ENCODE measurements at regions not wholly inside any gene's neighbourhood (a gene's known extent, or its start where the extent isn't known, plus 50 kb on each side); places are given as distances from the start of the nearest gene placed in this dataset.

DNA sequence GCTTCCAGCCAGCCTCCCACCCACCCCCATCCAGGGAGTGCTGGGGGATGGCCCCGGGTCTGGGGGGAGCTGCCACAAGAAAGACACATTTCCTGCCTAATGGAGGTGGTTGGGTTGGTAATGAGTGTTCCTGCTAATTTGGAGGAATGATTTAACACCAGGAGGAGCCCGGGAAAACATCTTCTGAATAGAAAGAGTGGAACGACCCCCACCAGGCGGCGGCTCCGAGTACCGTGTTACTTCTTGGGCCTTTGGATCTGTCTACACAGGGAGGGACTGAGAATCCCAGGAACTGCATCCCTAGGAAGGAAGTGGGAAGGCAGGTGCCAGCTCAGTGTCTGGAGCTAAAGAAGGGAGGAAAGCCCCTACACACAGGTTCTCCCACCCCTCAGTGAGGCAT, 64.6 kb downstream of the TSPAN17 start:
- no CpG with 5 or more reads among the region's 7 CpGs for WGBS (ENCODE audit: insufficient coverage, insufficient read length)
- Histone ChIP-seq H3K36me3 (ENCODE audit: control insufficient read depth, insufficient read depth, low read length) (no peaks in the 10 kb centered on the region), H3K4me1 (ENCODE audit: control insufficient read depth, insufficient read depth, low read length) (peaks cover 10% of the 10 kb centered on the region), H3K4me3 (ENCODE audit: low read length) (no peak overlapping the region), H3K27me3 (ENCODE audit: control insufficient read depth, insufficient read depth, low read length) (no peaks in the 10 kb centered on the region), H3K27ac (ENCODE audit: low read length) (no peak overlapping the region), H3K9me3 (ENCODE audit: control insufficient read depth, insufficient read depth, low read length) (no peaks in the 10 kb centered on the region)
- DNase-seq (ENCODE audit: low read depth, low spot score): no peak

GRCh38 chr5:176712546-176713304, 65.4 kb downstream of the TSPAN17 start:
- Histone ChIP-seq H3K4me3 (ENCODE audit: low read length) (no peak overlapping the region), H3K36me3 (ENCODE audit: control insufficient read depth, insufficient read depth, low read length) (no peaks in the 10 kb centered on the region), H3K27me3 (ENCODE audit: control insufficient read depth, insufficient read depth, low read length) (no peaks in the 10 kb centered on the region), H3K4me1 (ENCODE audit: control insufficient read depth, insufficient read depth, low read length) (peaks cover 10% of the 10 kb centered on the region), H3K27ac (ENCODE audit: low read length) (no peak overlapping the region), H3K9me3 (ENCODE audit: control insufficient read depth, insufficient read depth, low read length) (no peaks in the 10 kb centered on the region)
- WGBS (ENCODE audit: insufficient coverage, insufficient read length): no CpG with 5 or more reads among the region's 17 CpGs
- DNase-seq (ENCODE audit: low read depth, low spot score): no peak

DNA sequence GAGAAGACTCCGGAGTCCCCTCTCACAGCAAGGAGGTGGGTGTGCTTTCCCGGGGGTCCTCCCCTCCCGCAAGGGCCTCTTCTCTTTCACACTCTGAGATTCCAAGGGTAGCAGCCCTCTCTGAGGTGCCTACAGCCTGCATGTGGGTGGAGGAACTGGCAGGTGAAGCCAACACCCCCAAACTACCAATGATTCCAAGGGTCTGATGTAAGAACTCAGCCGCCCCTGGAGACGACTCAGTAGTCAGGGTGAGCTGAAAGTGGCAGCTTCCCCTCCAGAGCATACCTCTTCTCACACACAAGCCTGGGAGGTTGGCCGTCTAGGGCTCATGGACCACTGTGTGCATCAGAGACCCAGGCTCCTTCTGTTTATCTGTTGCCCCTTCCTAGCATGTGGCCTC, 66.1 kb downstream of the TSPAN17 start:
- no peaks in the 10 kb centered on the region for H3K27me3 ChIP-seq (ENCODE audit: control insufficient read depth, insufficient read depth, low read length)
- H3K36me3 ChIP-seq (ENCODE audit: control insufficient read depth, insufficient read depth, low read length): no peaks in the 10 kb centered on the region
- DNase-seq (ENCODE audit: low read depth, low spot score): no peak
- H3K4me1 ChIP-seq (ENCODE audit: control insufficient read depth, insufficient read depth, low read length): peaks cover 10% of the 10 kb centered on the region
- H3K27ac ChIP-seq (ENCODE audit: low read length): no peak overlapping the region
- no peaks in the 10 kb centered on the region for H3K9me3 ChIP-seq (ENCODE audit: control insufficient read depth, insufficient read depth, low read length)
- WGBS (ENCODE audit: insufficient coverage, insufficient read length): no CpG with 5 or more reads among the region's 6 CpGs
- H3K4me3 ChIP-seq (ENCODE audit: low read length): no peak overlapping the region

DNA sequence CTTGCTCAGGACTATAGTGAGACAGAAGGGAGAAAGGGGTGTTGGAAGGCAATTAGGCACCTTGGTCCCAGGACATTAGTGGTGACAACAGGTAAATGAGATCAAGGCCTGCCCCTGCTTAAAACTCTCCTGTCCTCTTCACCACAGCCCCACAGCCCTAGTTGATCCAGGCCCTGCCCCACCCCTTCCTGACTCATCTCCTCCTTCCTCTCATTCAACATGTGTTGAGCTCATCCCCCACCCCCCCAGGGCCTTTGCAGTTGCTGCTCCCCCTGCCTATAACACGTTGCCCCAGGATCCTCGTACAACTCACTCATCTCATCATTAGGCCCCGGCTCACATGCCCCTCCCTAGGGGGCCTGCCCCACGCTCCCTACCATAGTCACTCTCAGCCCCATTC, 66.8 kb downstream of the TSPAN17 start:
- no peaks in the 10 kb centered on the region for H3K9me3 ChIP-seq (ENCODE audit: control insufficient read depth, insufficient read depth, low read length)
- no peak overlapping the region for H3K27ac ChIP-seq (ENCODE audit: low read length)
- no peak for DNase-seq (ENCODE audit: low read depth, low spot score)
- H3K4me3 ChIP-seq (ENCODE audit: low read length): no peak overlapping the region
- WGBS (ENCODE audit: insufficient coverage, insufficient read length): no CpG with 5 or more reads among the region's 4 CpGs
- no peaks in the 10 kb centered on the region for H3K27me3 ChIP-seq (ENCODE audit: control insufficient read depth, insufficient read depth, low read length)
- H3K4me1 ChIP-seq (ENCODE audit: control insufficient read depth, insufficient read depth, low read length): peaks cover 10% of the 10 kb centered on the region
- no peaks in the 10 kb centered on the region for H3K36me3 ChIP-seq (ENCODE audit: control insufficient read depth, insufficient read depth, low read length)

GRCh38 chr5:176716320-176716719, 69.0 kb downstream of the TSPAN17 start:
- DNase-seq (ENCODE audit: low read depth, low spot score): no peak
- Histone ChIP-seq H3K4me1 (ENCODE audit: control insufficient read depth, insufficient read depth, low read length) (peaks cover 10% of the 10 kb centered on the region), H3K36me3 (ENCODE audit: control insufficient read depth, insufficient read depth, low read length) (no peaks in the 10 kb centered on the region), H3K27ac (ENCODE audit: low read length) (no peak overlapping the region), H3K27me3 (ENCODE audit: control insufficient read depth, insufficient read depth, low read length) (no peaks in the 10 kb centered on the region), H3K9me3 (ENCODE audit: control insufficient read depth, insufficient read depth, low read length) (no peaks in the 10 kb centered on the region), H3K4me3 (ENCODE audit: low read length) (no peak overlapping the region)
- no CpG with 5 or more reads among the region's 4 CpGs for WGBS (ENCODE audit: insufficient coverage, insufficient read length)

DNA sequence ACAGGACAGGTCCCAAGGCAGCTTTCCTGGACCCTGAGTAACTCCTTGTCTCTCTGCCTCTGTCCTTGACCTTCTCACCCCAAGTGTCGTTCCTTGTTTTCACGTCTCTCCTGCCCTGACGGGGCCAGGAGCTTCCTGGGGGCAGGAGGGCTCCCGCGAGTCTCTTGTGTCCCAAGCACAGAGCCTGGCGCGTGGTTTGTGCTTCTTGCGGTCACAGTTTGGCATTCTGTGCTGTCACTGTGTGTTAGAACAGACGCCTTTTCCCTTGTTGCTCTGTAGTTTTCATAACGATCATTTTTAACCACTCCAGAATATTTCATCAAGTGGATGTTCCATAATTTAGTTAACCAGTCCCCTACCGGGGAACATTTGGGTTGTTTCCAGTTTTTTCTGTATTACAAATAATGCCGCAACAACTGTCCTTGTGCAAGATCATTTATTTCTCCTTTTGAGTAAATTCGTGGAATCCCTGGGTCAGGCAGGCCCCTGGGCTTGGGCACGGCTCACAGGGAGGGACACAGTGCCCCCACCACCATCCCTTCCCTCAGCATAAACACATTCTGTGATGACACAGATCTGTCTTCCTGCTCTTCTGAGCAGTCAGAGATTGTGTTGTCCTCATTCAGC, 71.9 kb downstream of the TSPAN17 start:
- Histone ChIP-seq H3K9me3 (ENCODE audit: control insufficient read depth, insufficient read depth, low read length) (no peaks in the 10 kb centered on the region), H3K27ac (ENCODE audit: low read length) (no peak overlapping the region), H3K36me3 (ENCODE audit: control insufficient read depth, insufficient read depth, low read length) (no peaks in the 10 kb centered on the region), H3K4me1 (ENCODE audit: control insufficient read depth, insufficient read depth, low read length) (0 out of 2 replicates have a peak, but pooled peaks cover 1% of the 10 kb centered on the region), H3K27me3 (ENCODE audit: control insufficient read depth, insufficient read depth, low read length) (no peaks in the 10 kb centered on the region), H3K4me3 (ENCODE audit: low read length) (no peak overlapping the region)
- no CpG with 5 or more reads among the region's 14 CpGs for WGBS (ENCODE audit: insufficient coverage, insufficient read length)
- no peak for DNase-seq (ENCODE audit: low read depth, low spot score)

DNA sequence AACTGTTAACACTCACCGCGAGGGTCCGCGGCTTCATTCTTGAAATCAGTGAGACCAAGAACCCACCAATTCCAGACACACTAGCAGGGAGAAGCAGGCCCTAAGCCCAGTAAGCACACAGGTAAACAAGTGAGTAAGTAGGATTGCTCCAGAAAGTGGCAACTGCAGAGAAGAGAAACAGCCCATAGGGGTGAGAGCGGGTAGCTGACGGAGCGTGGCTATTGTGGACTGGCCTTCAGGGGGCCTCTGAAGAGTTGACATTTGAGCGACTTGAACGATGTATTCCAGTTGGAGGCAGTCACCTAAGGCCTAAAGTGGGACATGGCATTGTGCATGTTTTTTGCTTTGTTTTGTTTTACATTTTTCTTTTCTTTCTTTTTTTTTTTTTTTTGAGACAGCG, 74.2 kb downstream of the TSPAN17 start:
- Histone ChIP-seq H3K4me3 (ENCODE audit: low read length) (no peak overlapping the region), H3K36me3 (ENCODE audit: control insufficient read depth, insufficient read depth, low read length) (no peaks in the 10 kb centered on the region), H3K27me3 (ENCODE audit: control insufficient read depth, insufficient read depth, low read length) (no peaks in the 10 kb centered on the region), H3K27ac (ENCODE audit: low read length) (no peak overlapping the region), H3K9me3 (ENCODE audit: control insufficient read depth, insufficient read depth, low read length) (no peaks in the 10 kb centered on the region), H3K4me1 (ENCODE audit: control insufficient read depth, insufficient read depth, low read length) (peaks cover 8% of the 10 kb centered on the region)
- DNase-seq (ENCODE audit: low read depth, low spot score): no peak
- WGBS (ENCODE audit: insufficient coverage, insufficient read length): no CpG with 5 or more reads among the region's 10 CpGs

DNA sequence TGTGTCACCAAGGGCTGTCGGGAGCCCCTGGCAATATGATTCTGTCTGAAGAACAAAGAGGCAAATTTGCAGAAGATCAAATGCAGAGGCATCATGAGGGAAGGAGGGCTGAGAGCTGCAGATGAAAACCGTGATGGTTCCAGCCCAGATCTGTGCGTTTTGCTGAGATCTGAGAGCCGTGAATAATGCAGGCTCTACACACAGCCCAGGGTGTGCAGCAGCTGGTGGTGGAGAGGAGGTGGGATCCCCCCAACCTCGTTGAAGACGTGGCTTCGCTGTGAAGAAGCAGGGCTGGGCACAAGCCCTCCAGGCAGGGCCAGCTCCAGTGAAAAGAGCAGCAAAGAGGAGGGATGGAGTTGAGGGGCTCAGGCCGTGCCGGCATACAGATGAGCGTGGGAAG, 75.5 kb downstream of the TSPAN17 start:
- no peaks in the 10 kb centered on the region for H3K9me3 ChIP-seq (ENCODE audit: control insufficient read depth, insufficient read depth, low read length)
- no peak overlapping the region for H3K4me3 ChIP-seq (ENCODE audit: low read length)
- DNase-seq (ENCODE audit: low read depth, low spot score): no peak
- no peaks in the 10 kb centered on the region for H3K36me3 ChIP-seq (ENCODE audit: control insufficient read depth, insufficient read depth, low read length)
- H3K4me1 ChIP-seq (ENCODE audit: control insufficient read depth, insufficient read depth, low read length): peaks cover 10% of the 10 kb centered on the region
- no CpG with 5 or more reads among the region's 10 CpGs for WGBS (ENCODE audit: insufficient coverage, insufficient read length)
- H3K27ac ChIP-seq (ENCODE audit: low read length): no peak overlapping the region
- no peaks in the 10 kb centered on the region for H3K27me3 ChIP-seq (ENCODE audit: control insufficient read depth, insufficient read depth, low read length)

DNA sequence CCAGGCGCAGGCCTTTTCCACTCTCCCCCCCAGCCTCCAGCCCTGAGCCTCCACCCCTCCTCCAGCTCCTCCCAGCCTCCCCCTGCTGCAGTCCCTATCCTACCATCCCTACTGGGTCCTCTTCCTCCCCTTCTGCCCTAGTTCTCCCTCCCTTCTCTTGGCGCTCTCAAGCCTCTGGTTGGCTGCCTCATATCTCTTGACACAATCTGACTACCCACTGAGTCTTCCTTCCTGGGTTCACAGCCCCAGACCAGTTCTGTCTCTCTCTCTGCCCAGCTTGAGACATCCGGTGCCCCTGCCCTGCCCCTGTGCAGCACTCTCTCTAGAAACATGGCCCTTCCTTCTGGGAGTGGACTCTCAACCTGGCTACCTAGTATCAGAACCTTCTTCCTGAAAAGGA, 76.2 kb downstream of the TSPAN17 start:
- DNase-seq (ENCODE audit: low read depth, low spot score): no peak
- Histone ChIP-seq H3K36me3 (ENCODE audit: control insufficient read depth, insufficient read depth, low read length) (no peaks in the 10 kb centered on the region), H3K4me3 (ENCODE audit: low read length) (no peak overlapping the region), H3K27ac (ENCODE audit: low read length) (no peak overlapping the region), H3K9me3 (ENCODE audit: control insufficient read depth, insufficient read depth, low read length) (no peaks in the 10 kb centered on the region), H3K27me3 (ENCODE audit: control insufficient read depth, insufficient read depth, low read length) (no peaks in the 10 kb centered on the region), H3K4me1 (ENCODE audit: control insufficient read depth, insufficient read depth, low read length) (peaks cover 10% of the 10 kb centered on the region)
- WGBS (ENCODE audit: insufficient coverage, insufficient read length): no CpG with 5 or more reads among the region's 3 CpGs

DNA sequence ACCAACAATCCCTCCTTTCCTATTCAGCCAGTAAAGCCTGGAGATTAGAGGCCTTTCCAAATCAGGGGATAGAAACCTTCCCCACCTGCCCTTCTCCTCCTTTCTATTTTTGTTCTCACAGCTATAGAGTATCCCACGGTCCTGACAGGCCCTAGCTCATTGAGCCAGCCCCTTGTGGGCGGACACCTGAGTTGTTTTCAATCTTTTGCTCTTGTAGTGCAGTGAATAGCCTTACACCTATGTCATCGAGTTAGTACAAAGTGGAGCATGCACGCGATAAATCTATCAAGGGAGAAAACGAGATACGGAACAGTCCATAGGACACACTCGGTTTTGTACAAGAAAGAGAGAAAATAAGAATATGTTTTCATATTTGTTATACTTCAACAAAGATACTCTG, 77.2 kb downstream of the TSPAN17 start:
- no peaks in the 10 kb centered on the region for H3K27me3 ChIP-seq (ENCODE audit: control insufficient read depth, insufficient read depth, low read length)
- no peak overlapping the region for H3K27ac ChIP-seq (ENCODE audit: low read length)
- DNase-seq (ENCODE audit: low read depth, low spot score): no peak
- no CpG with 5 or more reads among the region's 8 CpGs for WGBS (ENCODE audit: insufficient coverage, insufficient read length)
- H3K4me1 ChIP-seq (ENCODE audit: control insufficient read depth, insufficient read depth, low read length): peaks cover 10% of the 10 kb centered on the region
- no peaks in the 10 kb centered on the region for H3K36me3 ChIP-seq (ENCODE audit: control insufficient read depth, insufficient read depth, low read length)
- H3K9me3 ChIP-seq (ENCODE audit: control insufficient read depth, insufficient read depth, low read length): no peaks in the 10 kb centered on the region
- no peak overlapping the region for H3K4me3 ChIP-seq (ENCODE audit: low read length)

All from iPS DF 6.9 (cell line).